Stimulated activated CD4-positive, alpha-beta T cell treated with anti-CD3 and anti-CD28 coated beads, Interleukin-2, amount 100 ng/mL, for 48 hours (primary cell): ENCODE measurements at regions not wholly inside any gene's neighbourhood (a gene's known extent, or its start where the extent isn't known, plus 50 kb on each side); places are given as distances from the start of the nearest gene placed in this dataset.

Experiments
- DNase-seq, 2 donors: peaks; one replicate each; pipeline ENCODE4 v3.0.0-alpha.2; 2020

DNA sequence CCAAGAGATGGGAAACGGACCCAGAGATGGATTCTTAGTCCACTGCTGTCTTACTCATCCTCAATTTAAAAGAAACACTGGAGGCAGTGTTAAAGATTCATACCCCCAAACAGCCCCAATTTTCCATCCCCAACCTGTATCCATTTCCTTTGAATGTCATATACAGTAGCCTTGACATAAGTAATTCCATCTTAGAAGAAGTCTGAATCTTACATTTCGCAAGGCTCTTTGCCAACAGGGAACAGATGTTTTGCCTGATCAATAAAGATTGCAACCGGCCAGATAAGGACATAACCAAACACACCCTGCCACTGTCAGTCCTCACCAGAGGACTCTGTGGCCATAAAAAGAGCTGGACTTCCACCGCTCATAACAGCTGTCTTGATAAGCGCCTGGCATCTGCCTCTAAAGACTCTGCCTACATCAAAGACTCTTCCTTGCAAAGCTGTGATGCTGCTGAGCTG is 59.0 kb upstream of the MED9 start:
- no peak for DNase-seq

DNA sequence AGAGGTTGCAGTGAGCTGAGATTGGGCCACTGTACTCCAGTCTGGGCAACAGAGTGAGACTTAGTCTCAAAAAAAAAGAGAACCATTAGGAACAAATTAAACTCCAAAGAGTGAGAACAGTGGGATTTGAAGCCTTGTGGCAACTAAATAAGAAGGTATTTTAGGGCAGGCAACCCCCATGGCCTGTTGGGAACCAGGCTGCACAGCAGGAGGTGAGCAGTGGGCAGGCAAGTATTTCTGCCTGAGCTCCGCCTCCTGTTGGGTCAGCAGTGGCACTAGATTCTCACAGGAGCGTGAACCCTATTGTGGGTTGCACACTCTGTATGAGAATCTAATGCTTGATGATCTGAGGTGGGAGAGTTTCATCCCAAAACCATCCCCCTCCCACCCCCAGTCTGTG is 57.6 kb upstream of the MED9 start:
- DNase-seq: no peak

DNA sequence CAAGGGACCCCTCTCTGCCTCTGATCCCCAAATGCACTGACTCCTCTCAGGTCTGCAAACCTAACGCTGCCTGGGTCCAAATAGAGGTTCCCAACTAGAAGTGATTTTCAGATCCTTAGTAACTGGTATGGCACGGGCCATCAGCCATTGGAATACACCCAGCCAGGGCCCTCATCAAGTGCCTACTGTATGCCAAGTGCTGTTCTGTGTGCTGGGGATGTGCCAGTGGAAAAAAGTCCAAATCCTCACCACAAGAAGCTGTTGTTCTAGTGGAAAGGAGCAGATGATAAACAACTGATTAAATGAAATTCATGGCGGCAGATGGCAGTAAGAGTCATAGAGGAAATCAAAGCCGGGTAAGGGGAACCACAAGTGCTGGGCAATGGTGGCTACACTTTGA is 57.2 kb upstream of the MED9 start:
- DNase-seq: no peak

DNA sequence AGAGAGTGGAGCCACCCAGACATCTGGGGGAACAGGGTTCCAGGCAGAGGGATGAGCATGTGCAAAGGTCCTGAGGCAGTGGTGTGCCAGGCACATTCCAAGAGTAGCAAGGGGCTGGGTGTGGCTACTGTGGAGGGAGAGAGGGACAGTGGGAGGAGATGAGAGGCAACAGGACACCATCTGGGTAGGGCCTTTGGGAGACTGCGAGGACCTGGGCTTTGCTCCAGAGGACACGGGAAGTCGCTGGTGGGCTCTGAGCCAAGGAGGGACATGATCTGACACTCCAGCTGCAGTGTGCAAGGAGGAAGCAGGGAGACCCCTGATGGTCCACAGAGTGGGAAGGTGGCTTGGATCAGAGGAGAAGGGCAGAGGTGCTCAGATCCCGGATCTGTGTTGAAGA is 56.7 kb upstream of the MED9 start:
- no peak for DNase-seq

DNA sequence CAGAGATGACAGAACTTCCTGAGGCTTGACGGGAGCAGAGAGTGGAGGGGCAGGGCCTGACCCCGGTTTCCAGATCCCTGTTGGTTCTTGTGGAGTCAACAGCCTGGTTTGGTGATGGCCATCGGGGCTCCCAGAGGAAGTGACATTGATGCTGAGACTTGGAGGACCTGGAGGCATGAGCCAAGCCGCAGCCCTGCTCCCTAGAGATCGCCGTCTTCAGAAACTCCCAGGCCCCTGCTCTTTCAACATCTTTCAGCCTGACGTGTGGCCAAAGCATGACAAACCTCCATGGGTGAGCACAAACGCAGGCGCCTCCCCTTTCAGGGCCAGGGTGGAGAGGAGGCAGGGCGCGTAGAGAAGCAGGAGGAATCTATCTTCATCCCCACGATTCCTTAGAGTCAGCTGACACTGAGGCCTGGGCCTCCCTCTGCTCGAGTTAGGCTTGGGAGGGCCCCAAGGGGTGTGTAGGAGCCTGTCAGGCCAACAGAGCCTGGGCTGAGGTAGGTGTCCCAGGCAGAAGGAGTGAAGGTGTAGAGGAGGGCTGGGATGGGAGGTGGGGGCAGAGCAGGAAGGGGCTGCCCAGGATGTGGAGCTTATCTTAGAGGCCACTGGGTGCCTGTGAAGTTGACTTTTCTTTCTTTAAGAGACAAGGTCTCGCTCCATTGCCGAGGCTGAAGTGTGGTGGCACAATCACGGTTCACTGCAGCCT is 56.1 kb upstream of the MED9 start:
- no peak for DNase-seq

DNA sequence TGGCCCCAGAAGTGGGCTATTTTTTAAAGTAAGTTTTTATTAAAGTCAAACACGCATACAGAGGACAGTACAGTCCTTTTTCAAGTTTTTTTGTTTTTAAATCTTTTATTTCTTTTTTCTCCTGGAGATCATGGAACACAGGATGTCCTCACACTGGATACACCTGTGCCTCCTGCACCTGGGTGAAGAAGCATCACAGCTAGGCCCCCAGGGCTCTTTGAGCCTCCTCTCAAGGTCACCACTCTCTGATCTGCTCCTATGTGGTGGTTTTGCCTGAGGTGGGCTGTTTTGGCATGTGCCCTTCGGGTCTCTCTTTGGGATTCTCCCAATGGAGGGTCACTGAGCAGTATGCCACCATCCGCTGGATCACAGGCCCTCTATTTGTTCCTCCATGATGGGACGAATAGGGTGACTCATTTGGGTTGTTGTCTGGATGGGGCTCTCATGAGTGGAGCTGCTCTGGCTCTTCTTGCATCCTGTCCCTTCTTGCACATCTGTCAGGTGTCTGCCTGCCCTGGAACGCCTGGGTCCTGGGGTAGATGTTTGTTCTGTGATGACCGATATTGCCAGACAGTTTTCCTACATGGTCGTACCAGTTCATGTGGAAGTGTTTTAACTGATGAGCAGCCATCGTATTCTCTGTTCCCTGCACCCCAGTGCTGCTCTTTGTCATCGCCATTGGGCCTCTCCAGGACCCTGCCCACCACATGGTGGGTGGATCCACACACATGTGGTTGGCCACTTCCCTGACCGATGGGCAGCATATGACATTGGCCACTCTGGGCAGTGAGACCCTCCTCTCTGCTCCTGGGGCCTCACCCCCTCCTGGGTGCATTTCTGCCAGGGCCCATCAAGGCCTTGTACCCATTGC is 55.2 kb upstream of the MED9 start:
- DNase-seq: no peak

DNA sequence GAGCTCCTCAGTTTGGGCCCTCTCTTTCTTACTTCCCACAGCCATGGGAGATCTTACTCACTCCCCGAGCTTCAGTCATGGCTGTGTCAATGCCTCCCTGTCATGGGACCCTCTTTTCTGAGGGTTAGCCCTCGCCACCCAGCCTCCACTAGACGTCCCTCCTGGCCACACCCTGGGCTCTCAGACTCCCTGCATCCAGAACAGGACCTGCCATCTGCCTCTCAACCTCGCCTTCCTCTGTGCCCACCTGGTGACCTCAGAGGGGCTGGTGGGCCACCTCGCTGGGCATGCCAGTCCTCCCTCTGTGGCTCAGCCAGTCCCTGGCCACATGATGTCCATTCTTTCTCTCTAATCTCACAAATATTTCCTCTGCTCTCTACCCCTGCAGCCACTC is 54.6 kb upstream of the MED9 start:
- DNase-seq: no peak

DNA sequence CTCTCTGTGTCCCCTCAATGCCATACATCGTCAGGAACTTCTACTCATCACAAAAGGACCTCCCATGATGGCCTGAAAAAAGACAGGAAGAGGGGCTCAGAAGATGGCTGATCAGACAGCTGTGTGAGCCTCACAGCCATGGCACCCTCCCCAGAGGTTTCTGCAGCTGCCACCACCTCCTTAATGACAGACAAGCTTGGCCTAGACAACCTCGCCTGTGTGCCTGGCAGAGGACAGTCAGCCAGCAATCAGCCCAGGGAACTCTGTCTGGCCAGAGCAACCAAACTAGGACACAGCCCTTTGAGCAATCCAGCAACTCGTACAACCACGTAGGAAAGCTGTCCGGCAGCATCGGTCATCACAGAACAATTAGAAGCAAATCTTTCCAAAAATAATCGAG is 54.2 kb upstream of the MED9 start:
- no peak for DNase-seq

DNA sequence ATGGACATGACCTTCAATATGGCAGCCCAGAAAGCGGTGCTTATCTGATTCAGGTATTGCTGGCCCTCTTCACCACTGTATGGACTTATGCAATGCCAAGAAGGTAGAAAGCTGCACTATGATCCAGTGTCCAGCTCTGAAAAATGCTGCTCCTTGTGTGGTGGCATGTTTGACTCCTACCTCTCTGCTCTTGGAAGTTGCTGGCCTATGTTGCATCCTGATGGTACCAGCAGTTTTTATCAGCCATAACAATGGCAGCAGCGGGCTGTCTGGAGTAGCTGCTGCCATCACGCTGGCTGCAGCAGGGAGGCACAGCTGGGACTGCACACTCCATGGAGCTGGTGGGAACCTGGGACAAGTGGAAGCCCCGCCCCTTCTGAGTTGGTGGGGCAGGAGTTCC is 53.1 kb upstream of the MED9 start:
- no peak for DNase-seq

DNA sequence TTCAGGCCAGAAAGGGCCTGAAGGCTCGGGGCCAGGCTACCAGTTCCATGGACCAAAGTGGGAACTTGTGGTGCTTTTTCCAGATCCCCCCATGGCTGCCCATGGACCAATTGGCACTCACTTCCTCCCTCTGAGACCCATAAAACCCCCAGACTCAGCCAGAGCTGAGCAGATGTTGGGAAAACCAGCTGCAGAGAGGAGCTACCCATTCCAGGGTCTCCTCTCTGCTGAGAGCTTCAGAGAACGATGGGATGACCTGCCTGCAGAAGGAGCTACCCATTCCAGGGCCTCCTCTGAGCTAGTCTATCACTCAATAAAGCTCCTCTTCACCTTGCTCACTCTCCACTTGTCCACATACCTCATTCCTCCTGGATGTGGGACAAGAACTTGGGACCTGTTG is 52.2 kb upstream of the MED9 start:
- DNase-seq: no peak

DNA sequence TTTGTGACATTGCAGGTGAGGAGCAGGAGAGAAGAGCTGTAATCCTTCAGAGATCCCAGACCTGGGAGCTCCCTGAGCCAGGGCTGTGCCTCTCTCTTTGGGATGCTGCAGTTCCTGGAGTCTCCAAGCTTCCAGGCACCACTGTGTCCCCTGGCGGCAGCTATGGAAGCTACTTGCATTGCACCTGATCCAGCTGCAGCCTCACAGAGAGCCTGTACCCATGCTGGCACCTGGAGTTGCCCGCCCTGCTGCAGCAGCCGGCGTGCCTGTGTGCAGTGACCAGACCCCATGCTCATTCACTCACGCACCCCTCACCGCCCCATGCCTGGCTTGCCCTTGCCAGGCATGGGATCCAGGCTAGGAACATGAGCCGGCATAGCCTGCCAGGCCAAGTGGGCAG is 51.8 kb upstream of the MED9 start:
- no peak for DNase-seq

DNA sequence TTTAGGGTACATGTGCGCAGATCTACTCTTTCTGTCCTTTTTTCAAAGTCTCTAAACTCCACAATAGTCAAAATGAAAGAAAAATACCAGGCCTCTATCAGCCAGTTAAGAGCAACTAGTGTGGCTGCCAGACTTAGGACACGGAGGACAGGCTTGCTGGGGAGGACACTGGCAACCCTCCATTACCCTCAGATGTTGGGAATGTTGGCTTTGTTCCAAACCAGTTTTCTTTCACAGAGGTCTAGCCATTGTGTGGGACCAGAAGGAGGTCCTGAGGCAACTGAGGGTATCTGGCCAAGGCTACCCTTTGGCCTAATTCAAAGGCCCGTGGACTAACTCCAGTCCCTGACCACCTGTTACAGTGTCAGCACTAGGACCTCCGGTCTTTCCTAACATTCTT is 51.2 kb upstream of the MED9 start:
- no peak for DNase-seq

DNA sequence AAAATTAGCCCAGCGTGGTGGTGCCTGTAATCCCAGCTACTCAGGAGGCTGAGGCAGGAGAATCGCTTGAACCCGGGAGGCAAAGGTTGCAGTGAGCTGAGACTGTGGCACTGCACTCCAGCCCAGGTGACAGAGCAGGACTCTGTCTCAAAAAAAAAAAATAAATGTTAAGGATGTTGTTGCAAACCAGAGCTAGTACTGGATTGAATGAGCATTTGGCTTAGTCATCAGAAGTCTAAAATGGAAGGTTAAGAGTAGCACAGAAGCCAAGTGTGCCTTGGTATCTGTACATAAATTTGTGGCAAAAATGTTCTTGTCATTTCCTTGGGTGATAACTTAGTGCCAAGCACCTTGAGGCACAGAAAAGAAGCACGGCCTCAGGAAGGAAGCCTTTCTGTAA is 50.6 kb upstream of the MED9 start:
- no peak for DNase-seq
